ENCODE measurements at regions not wholly inside any gene's neighbourhood (a gene's known extent, or its start where the extent isn't known, plus 50 kb on each side); places are given as distances from the start of the nearest gene placed in this dataset.

GRCh38 chr12:84741031-84741430, 171.6 kb downstream of the SLC6A15 start:
- DNase-seq (ENCODE audit: low read depth) = no peak

DNA sequence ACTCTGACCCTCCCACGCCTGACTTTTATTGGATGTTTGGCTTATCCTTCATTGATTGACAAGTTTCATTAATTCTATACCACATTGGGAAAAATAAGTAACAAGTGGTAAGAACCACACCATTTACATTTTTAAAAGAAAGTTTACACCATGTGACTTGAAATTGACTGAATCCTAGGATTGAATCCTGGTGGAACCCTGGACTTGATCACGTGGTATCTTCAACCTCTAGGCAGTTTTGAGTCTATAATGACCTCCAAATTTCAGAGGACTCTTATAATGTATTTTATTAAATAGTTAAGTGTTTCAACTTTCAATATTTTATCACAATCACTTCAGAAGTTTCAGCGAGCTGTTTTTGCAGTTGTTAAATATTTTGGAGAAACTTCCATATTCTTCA, 172.0 kb downstream of the SLC6A15 start:
- no peak for DNase-seq (ENCODE audit: low read depth)

GRCh38 chr12:84738481-84738972, 174.1 kb downstream of the SLC6A15 start:
- DNase-seq (ENCODE audit: low read depth) = no peak

DNA sequence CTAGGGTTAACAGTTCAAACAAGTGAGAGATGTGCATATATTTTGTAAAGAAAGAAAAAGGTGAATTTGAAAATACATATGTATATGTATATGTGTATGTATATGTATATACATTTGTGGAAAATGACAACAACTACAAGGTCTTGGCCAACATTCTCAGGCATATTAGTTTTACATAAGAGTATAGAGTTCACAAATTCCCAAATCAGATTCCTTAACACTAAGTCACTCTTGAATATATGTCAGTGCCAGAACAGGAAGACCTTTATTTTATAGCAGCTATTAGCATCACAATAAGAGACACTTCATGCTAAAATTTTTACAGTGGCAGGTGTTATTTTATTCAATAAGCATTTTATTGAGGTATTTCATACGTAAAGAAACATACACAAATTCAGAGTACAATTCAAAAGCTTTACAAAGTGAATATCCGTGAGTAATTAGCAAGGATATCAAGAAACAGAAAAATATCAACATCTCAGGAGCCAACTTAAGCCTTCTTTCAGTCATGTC, 179.7 kb downstream of the SLC6A15 start:
- DNase-seq (ENCODE audit: low read depth) = no peak

- DNase-seq (ENCODE audit: low read depth) = no peak
Measured at GRCh38 chr12:84730561-84731162, 181.9 kb downstream of the SLC6A15 start.

DNA sequence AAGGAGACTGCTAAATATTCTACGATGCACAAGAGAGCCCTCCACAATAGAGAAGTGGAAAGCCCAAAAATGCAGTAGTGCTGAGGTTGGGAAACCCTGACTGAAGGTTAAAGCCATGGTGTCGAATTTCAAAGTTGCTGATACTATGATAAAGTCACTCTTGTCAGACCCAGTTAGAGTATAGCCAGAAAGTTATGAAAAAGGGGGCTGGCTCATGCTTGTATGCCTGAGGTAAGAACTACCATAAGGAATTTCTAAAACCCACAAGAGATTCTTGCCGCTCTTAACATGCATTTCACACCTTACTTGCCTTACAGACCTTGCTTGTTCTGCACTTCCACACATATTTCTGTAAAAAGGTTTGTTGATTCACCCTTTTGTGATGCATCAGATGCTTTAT, 184.6 kb downstream of the SLC6A15 start:
- no peak for DNase-seq (ENCODE audit: low read depth)

- DNase-seq (ENCODE audit: low read depth) = no peak
Measured at GRCh38 chr12:84726780-84727179, 185.8 kb downstream of the SLC6A15 start.

GRCh38 chr12:84723988-84724387, 188.6 kb downstream of the SLC6A15 start:
- DNase-seq (ENCODE audit: low read depth) = no peak

DNA sequence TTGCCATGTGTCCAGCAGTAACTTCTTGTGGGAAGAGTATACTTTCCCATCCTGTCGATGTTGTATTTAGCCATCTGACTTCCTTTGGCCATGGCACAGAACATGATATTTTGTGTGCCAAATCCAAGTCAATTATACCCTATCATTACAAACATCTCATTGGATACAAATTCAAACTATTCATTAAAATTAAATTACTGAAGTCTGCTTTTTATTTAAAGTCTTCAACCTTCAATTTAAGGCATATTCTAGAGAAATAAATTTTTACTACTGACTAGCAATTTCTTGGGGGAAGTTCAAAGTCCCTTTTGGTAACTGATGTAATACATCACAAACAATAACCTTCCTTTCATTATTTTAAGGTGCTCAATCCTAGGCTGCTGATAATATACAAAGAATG, 192.6 kb downstream of the SLC6A15 start:
- DNase-seq (ENCODE audit: low read depth) = no peak

DNA sequence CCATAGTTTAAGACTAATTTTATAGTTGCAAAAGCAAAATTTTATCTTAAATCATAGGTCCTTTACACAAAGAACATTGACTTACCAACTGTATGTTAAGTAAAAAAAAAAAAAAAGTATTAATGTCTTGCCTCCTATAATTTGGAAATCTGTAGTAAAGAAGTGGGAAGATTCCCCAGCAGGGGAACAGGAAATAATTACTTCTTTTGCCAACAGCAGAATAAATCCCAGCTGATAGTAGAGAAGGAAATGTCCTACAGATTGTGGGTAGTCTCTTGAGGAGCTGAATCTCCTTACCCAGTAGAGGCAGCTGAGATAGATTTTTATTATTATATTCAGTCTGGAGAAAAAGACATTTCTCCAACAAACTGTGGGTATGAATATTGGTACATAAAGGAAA, 193.7 kb downstream of the SLC6A15 start:
- no peak for DNase-seq (ENCODE audit: low read depth)

DNA sequence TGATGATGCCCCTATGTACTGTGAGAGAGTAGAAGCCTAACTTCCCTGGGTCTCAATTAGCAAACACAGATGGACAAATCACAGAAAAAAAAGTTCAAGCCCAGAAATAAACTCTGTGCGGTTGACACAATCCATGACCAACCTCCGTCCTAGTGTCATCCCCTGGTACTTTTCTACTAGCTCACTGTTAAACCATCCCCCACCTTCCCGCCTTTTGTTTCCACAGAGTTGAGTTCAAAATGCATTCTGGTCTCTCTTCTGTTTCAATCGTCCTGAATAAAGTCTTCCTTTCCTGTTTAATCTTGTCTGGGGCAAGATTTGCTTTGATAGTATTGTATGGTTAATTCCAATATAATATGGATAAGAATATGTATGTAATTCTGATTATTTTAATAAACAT, 199.9 kb downstream of the SLC6A15 start:
- DNase-seq (ENCODE audit: low read depth) = no peak

GRCh38 chr12:84706374-84706773, 206.2 kb downstream of the SLC6A15 start:
- DNase-seq (ENCODE audit: low read depth) = no peak

DNA sequence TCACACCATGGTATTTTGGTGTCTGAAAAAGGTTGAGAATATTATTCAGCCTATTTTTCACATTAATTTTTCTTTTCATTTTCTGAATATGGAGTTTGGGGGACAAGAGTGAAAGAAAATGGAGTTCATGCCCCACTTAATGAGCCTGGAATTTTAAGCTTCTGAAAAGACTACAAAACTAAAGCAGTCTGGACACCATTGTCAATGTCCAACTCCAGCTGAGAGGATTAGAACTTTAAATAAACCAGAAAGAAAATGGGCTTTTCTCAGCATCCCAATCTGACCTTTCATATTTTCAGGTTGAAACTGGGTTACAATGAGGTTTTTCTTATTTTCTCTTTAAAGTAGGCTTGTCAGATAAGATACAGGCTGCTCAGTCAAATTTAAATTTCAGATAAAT, 207.7 kb downstream of the SLC6A15 start:
- no peak for DNase-seq (ENCODE audit: low read depth)

DNA sequence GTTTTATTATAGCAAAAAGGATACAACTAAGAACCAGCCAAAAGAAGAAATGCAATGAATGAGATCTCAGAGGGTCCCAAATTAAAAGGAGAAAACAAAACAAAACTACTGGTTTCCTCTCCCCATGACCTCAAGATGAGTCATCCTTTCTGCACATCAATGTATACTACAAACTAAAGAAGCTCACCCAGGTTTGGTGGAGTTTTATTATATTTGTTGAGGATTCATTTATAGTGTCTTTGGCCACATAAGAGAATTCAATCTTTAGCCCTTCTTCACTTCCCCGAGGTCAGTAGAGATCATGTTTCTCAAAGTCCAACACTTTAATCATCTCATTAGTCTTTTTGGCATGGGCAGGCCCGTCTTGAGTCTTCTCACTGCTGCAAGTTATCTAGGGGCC, 210.6 kb downstream of the SLC6A15 start:
- no peak for DNase-seq (ENCODE audit: low read depth)

- no peak for DNase-seq (ENCODE audit: low read depth)
Measured at GRCh38 chr12:84701041-84701440, 211.6 kb downstream of the SLC6A15 start.

DNA sequence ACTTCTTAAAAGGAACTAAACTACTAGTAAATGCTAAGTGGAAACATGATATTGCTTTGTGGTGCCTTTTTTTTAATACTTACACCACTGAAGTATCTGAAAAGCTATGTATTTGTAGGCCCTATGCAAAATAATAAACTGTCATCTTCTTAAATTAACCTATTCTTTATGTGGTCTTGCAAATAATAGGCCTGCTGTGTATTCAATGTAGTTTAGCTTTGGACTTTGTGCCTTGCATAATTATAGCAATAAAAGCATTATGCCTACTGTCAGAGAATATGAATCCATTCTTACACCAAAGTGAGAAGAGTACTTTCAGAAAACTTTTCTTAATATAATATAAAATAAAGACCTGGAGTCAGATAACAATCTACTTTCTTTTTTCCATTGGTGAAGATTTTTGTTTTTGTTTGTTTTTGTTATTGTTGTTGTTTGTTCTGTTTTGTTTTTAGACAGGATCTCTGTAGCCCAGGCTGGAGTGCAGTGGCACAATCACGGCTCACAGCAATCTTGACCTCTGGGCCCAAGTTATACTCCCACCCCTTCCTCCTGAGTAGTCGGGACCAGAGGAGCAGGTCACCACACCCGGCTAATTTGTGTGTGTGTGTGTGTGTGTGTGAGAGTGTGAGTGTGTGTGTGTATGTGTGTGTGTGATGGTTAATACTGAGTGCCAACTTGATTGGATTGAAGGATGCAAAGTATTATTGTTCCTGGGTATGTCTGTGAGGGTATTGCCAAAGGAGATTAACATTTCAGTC, 213.8 kb downstream of the SLC6A15 start:
- DNase-seq (ENCODE audit: low read depth) = no peak

GRCh38 chr12:84696908-84697540, 215.6 kb downstream of the SLC6A15 start:
- DNase-seq (ENCODE audit: low read depth) = no peak

DNA sequence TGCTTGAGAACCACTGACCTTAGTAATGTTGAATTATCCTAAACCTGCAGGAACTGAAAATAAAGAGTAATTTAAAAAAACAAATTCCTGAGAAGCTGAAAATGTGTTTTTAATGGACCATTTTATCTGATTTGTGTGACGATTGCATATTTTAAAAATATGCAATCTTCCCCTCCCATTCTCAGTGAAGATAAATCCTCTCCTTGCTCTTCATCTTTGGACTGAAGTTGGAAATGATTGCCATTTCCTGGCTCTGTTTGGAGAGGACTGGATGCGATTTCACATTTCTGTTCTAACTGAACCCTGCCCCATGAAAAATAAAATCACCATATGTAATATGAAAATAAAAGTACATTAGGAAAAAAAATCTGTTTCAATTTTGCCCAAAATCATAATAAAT, 216.3 kb downstream of the SLC6A15 start:
- DNase-seq (ENCODE audit: low read depth) = no peak

DNA sequence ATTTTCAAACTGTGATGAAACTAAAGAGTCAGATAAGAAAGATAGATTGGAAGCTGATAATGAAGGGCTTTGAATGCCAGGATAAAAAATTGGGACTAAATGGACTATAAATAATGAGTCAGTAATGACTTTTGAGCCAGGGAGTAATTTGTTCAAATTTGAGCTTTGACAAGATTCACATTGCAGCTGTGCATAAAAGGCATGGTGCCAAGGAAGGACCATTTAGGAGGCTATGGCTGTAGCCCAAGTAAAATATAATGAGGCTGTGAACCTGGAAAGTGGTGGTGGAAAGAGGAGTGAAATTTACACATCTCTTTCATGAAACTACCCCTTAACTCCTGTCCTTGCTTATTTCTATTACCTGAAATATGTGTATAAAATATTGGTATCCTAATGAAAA, 218.5 kb downstream of the SLC6A15 start:
- DNase-seq (ENCODE audit: low read depth) = no peak

DNA sequence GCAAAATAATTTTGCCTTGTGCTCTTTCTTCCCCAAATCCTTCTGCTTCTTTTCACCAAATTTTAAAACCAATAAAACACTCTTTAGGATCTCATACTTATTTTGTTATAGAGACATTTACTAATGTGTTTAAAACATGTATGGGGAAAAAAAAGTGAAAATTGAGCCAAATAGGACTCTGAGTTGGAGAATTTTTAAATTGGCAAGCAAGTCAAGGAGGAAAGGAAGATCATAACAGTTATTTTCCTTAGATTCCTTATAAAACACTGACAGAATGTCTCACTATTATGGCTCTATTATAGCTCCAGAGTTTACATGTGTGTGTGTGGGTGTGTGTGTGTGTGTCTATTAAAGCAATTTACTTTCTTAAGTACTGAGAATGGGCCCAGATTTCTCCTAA, 220.5 kb downstream of the SLC6A15 start:
- DNase-seq (ENCODE audit: low read depth) = no peak

GRCh38 chr12:84691266-84691665, 221.3 kb downstream of the SLC6A15 start:
- DNase-seq (ENCODE audit: low read depth) = no peak

DNA sequence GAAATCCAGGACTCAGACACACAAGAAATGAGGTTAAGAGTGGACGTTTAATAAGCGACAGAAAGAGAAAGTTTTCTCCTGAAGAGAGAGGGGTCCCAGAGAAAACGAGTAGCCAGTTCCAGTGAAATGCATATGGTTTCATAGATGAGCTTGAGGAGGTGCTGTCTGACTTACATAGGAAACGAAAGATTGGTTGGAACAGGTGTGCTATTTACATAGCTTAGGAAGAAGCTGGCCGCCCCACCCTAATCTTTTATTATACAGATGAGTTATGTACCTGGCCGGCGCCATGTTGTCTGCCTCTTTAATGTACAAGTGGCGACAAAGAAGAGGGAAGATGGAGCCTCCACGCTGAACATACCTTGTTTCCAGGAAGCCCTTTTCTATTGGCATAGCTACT, 223.0 kb downstream of the SLC6A15 start:
- DNase-seq (ENCODE audit: low read depth) = no peak

DNA sequence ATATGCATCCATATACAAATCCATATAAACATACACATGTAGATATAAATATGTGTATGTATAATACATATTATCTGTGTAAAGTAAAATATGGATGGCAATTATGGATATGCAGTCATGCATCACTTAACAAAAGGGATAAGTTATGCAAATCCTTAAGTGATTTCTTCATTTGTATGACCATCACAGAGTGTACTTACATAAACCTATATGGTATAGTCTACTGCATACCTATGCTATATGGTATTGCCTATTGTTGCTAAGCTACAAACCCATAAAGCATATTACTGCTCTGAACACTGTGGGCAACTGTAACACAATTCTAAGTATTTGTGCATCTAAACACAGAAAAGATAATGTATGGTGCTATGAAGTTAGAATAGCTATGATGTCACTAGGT, 227.2 kb downstream of the SLC6A15 start:
- DNase-seq (ENCODE audit: low read depth) = no peak

Data from activated T-cell treated with anti-CD3 and anti-CD28 coated beads for 48 hours (primary cell).